GM23338 (cell line): ENCODE measurements at regions not wholly inside any gene's neighbourhood (a gene's known extent, or its start where the extent isn't known, plus 50 kb on each side); places are given as distances from the start of the nearest gene placed in this dataset.

Experiments used
- JUNB ChIP-seq: IDR thresholded peaks from one replicate; pipeline ENCODE4 v1.6.1; 2016; ENCODE audit warnings: antibody characterized with exemption; ENCODE audit not compliant: unreplicated experiment
- POLR2AphosphoS5 ChIP-seq: IDR thresholded peaks from 2 replicates; pipeline ENCODE4 v1.6.1; 2016; ENCODE audit warnings: antibody characterized with exemption, low read depth
- TF ChIP-seq, protein P1 (sequence below), 2 experiments: fragments of 200-600 bp in 1 of 2; sonication (generic) in 1 of 2; conservative IDR thresholded peaks; 2 replicates each; pipeline versions ENCODE4 v1.5.1 to v1.6.1; 2016 to 2017; ENCODE audit warnings: antibody characterized with exemption in 2 of 2, low read depth in 2 of 2, mild to moderate bottlenecking in 2 of 2, moderate library complexity in 1 of 2
- TF ChIP-seq, protein P2 (sequence below): IDR thresholded peaks from one replicate; pipeline ENCODE4 v1.6.1; 2018; ENCODE audit warnings: antibody characterized with exemption; ENCODE audit not compliant: unreplicated experiment

DNA sequence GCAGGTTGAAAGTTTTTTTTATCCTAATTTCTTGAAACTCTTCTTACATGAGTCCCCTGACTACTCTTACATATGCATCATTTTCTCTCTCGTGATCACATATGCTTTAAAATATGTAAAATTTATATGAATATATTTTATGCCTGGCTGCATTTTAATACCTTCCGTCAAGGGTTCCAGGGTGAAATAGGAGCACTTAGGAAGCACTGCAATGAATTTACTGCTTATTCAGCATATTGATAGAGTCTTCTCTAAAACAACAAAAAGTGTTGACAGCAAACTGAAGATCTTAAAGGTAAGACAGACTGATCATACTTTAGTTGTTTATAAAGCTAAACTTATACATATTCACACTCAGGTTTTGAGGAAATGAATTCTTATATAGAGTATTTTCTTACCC lies 1191.6 kb upstream of the CRIM1 start:
- TF ChIP-seq, protein P1, sequence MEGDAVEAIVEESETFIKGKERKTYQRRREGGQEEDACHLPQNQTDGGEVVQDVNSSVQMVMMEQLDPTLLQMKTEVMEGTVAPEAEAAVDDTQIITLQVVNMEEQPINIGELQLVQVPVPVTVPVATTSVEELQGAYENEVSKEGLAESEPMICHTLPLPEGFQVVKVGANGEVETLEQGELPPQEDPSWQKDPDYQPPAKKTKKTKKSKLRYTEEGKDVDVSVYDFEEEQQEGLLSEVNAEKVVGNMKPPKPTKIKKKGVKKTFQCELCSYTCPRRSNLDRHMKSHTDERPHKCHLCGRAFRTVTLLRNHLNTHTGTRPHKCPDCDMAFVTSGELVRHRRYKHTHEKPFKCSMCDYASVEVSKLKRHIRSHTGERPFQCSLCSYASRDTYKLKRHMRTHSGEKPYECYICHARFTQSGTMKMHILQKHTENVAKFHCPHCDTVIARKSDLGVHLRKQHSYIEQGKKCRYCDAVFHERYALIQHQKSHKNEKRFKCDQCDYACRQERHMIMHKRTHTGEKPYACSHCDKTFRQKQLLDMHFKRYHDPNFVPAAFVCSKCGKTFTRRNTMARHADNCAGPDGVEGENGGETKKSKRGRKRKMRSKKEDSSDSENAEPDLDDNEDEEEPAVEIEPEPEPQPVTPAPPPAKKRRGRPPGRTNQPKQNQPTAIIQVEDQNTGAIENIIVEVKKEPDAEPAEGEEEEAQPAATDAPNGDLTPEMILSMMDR (conservative IDR thresholded peaks at IDR 0.05; ENCODE audit: low read depth in 2 of 2) = no peak
- TF ChIP-seq POLR2AphosphoS5 (no peak), JUNB (no peak)
- TF ChIP-seq, protein P2, sequence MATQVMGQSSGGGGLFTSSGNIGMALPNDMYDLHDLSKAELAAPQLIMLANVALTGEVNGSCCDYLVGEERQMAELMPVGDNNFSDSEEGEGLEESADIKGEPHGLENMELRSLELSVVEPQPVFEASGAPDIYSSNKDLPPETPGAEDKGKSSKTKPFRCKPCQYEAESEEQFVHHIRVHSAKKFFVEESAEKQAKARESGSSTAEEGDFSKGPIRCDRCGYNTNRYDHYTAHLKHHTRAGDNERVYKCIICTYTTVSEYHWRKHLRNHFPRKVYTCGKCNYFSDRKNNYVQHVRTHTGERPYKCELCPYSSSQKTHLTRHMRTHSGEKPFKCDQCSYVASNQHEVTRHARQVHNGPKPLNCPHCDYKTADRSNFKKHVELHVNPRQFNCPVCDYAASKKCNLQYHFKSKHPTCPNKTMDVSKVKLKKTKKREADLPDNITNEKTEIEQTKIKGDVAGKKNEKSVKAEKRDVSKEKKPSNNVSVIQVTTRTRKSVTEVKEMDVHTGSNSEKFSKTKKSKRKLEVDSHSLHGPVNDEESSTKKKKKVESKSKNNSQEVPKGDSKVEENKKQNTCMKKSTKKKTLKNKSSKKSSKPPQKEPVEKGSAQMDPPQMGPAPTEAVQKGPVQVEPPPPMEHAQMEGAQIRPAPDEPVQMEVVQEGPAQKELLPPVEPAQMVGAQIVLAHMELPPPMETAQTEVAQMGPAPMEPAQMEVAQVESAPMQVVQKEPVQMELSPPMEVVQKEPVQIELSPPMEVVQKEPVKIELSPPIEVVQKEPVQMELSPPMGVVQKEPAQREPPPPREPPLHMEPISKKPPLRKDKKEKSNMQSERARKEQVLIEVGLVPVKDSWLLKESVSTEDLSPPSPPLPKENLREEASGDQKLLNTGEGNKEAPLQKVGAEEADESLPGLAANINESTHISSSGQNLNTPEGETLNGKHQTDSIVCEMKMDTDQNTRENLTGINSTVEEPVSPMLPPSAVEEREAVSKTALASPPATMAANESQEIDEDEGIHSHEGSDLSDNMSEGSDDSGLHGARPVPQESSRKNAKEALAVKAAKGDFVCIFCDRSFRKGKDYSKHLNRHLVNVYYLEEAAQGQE = no peak
